Astrocyte (in vitro differentiated cells and primary cell): ENCODE measurements at regions not wholly inside any gene's neighbourhood (a gene's known extent, or its start where the extent isn't known, plus 50 kb on each side); places are given as distances from the start of the nearest gene placed in this dataset.

Experiments used
- DNase-seq: peaks from one replicate; pipeline ENCODE4 v3.0.0-alpha.2; 2010; ENCODE audit warnings: low read depth
- FAIRE-seq: peaks from 2 replicates; lab custom pipeline; 2011; peaks lifted over from hg19 to GRCh38; lab: Jason Lieb, UNC
- H2AFZ ChIP-seq: 2 replicates; pipeline ENCODE4 v1.6.0; 2012; ENCODE audit warnings: low read depth, low read length, inconsistent platforms
- H3K27ac ChIP-seq: 2 replicates; pipeline ENCODE4 v1.5.1; 2011; ENCODE audit warnings: low read depth, low read length, inconsistent platforms
- H3K27me3 ChIP-seq: 2 replicates; pipeline ENCODE4 v1.6.0; 2011; ENCODE audit warnings: low read length, inconsistent platforms; ENCODE audit not compliant: insufficient read depth
- H3K36me3 ChIP-seq: 2 replicates; pipeline ENCODE4 v1.5.1; 2011; ENCODE audit warnings: low read length, inconsistent platforms; ENCODE audit not compliant: insufficient read depth
- H3K4me1 ChIP-seq: 2 replicates; pipeline ENCODE4 v1.5.1; 2011; ENCODE audit warnings: low read length, inconsistent platforms; ENCODE audit not compliant: insufficient read depth
- H3K4me2 ChIP-seq: 2 replicates; pipeline ENCODE4 v1.6.0; 2012; ENCODE audit warnings: low read length, inconsistent platforms
- H3K4me3 ChIP-seq: 2 replicates; pipeline ENCODE4 v1.5.1; 2011; ENCODE audit warnings: low read depth, mild to moderate bottlenecking, low read length, inconsistent platforms; ENCODE audit not compliant: insufficient read depth
- H3K79me2 ChIP-seq: 2 replicates; pipeline ENCODE4 v1.6.0; 2012; ENCODE audit warnings: mild to moderate bottlenecking, low read length, inconsistent platforms; ENCODE audit not compliant: insufficient read depth
- H3K9ac ChIP-seq: 2 replicates; pipeline ENCODE4 v1.6.0; 2012; ENCODE audit warnings: mild to moderate bottlenecking, low read length, inconsistent platforms
- H3K9me3 ChIP-seq: 2 replicates; pipeline ENCODE4 v1.5.1; 2012; ENCODE audit warnings: low read depth, mild to moderate bottlenecking, low read length, inconsistent platforms; ENCODE audit not compliant: insufficient read depth
- H4K20me1 ChIP-seq: 2 replicates; pipeline ENCODE4 v1.6.0; 2012; ENCODE audit warnings: low read length, inconsistent platforms; ENCODE audit not compliant: insufficient read depth
- H3K27ac Mint-ChIP-seq: one replicate; pipeline ENCODE4 v1.8.0; 2021; ENCODE audit warnings: mild to moderate bottlenecking, mixed read lengths; ENCODE audit not compliant: unreplicated experiment
- H3K27me3 Mint-ChIP-seq: one replicate; pipeline ENCODE4 v1.8.0; 2021; ENCODE audit warnings: low read depth, mixed read lengths; ENCODE audit not compliant: unreplicated experiment
- H3K36me3 Mint-ChIP-seq: one replicate; pipeline ENCODE4 v1.8.0; 2021; ENCODE audit warnings: low read depth, mixed read lengths; ENCODE audit not compliant: unreplicated experiment
- H3K4me1 Mint-ChIP-seq: one replicate; pipeline ENCODE4 v1.8.0; 2021; ENCODE audit warnings: low read depth, mixed read lengths; ENCODE audit not compliant: unreplicated experiment
- H3K4me3 Mint-ChIP-seq: one replicate; pipeline ENCODE4 v1.8.0; 2021; ENCODE audit warnings: mild to moderate bottlenecking, moderate library complexity, mixed read lengths; ENCODE audit not compliant: unreplicated experiment
- H3K9me3 Mint-ChIP-seq: one replicate; pipeline ENCODE4 v1.8.0; 2021; ENCODE audit warnings: mild to moderate bottlenecking, mixed read lengths; ENCODE audit not compliant: unreplicated experiment
- EZH2 ChIP-seq: IDR thresholded peaks from 2 replicates; pipeline ENCODE4 v1.6.1; 2012; ENCODE audit warnings: mild to moderate bottlenecking, low read length, inconsistent platforms; ENCODE audit not compliant: insufficient read depth
- TF ChIP-seq, protein P1 (sequence below): IDR thresholded peaks from 2 replicates; pipeline ENCODE4 v1.5.1; 2011; ENCODE audit warnings: low read depth, mild to moderate bottlenecking, inconsistent platforms, low read length, moderate library complexity; ENCODE audit not compliant: insufficient read depth

DNA sequence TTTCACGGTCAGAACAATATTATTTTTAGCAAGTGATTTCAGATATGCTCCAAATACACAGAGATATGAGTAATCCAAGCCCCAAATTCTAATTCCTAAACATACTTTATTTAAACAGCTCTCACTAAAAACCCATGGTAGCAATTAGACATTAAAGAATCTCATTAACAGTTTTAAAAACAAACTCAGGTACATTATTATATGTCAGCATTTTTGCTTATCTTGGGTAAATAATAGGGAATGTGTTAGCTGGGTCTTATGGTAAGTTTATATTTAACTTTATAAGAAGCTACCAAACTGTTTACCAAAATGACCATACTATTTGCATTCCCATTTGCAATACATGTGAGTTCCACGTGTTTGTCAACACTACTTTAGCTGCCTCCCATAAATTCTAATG is 511.1 kb downstream of the HTR1A start:
- H3K27me3 ChIP-seq = no peaks in the 10 kb centered on the region
- H3K4me1 ChIP-seq = no peaks in the 10 kb centered on the region
- TF ChIP-seq, protein P1, sequence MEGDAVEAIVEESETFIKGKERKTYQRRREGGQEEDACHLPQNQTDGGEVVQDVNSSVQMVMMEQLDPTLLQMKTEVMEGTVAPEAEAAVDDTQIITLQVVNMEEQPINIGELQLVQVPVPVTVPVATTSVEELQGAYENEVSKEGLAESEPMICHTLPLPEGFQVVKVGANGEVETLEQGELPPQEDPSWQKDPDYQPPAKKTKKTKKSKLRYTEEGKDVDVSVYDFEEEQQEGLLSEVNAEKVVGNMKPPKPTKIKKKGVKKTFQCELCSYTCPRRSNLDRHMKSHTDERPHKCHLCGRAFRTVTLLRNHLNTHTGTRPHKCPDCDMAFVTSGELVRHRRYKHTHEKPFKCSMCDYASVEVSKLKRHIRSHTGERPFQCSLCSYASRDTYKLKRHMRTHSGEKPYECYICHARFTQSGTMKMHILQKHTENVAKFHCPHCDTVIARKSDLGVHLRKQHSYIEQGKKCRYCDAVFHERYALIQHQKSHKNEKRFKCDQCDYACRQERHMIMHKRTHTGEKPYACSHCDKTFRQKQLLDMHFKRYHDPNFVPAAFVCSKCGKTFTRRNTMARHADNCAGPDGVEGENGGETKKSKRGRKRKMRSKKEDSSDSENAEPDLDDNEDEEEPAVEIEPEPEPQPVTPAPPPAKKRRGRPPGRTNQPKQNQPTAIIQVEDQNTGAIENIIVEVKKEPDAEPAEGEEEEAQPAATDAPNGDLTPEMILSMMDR = no peak
- no peak for TF ChIP-seq EZH2
- no peaks in the 10 kb centered on the region for H3K36me3 ChIP-seq
- no peaks in the 10 kb centered on the region for H3K4me1 Mint-ChIP-seq
- no peak for FAIRE-seq
- H3K9me3 ChIP-seq = no peaks in the 10 kb centered on the region
- H2AFZ ChIP-seq = no peak overlapping the region
- H3K9ac ChIP-seq = no peak overlapping the region
- H3K79me2 ChIP-seq = no peaks in the 10 kb centered on the region
- no peak overlapping the region for H3K27ac ChIP-seq
- H3K27me3 Mint-ChIP-seq = no peaks in the 10 kb centered on the region
- no peaks in the 10 kb centered on the region for H3K36me3 Mint-ChIP-seq
- H4K20me1 ChIP-seq = no peaks in the 10 kb centered on the region
- no peaks in the 10 kb centered on the region for H3K9me3 Mint-ChIP-seq
- H3K4me3 ChIP-seq = no peak overlapping the region
- DNase-seq = no peak
- H3K27ac Mint-ChIP-seq = no peak overlapping the region
- H3K4me3 Mint-ChIP-seq = no peak overlapping the region
- no peak overlapping the region for H3K4me2 ChIP-seq

DNA sequence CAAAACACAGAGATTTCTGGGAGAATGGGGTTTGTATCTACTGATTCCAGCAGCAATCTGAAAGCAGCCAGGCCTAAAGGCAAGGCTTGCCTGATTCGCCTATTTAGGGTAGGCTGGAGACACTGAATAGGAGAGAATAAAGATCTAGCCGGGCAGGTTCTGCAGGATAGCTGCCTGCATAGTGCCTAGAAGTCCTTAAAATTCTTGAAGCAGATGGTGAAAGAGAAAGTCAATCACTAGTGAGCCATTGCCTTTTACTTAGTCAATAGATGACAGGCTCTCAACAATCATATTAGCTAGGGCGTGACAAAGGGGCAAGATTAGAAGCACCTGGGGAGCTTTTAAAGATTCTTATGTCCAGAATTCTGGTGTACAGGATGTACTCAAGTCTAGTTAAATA is 522.7 kb downstream of the HTR1A start:
- Mint-ChIP-seq H3K27ac (no peak overlapping the region), H3K4me3 (no peak overlapping the region), H3K4me1 (no peaks in the 10 kb centered on the region), H3K36me3 (no peaks in the 10 kb centered on the region), H3K9me3 (no peaks in the 10 kb centered on the region), H3K27me3 (no peaks in the 10 kb centered on the region)
- DNase-seq (no peak), FAIRE-seq (no peak)
- H3K79me2 ChIP-seq = no peaks in the 10 kb centered on the region
- peaks cover 3% of the 10 kb centered on the region for H3K9me3 ChIP-seq
- no peak overlapping the region for H3K27ac ChIP-seq
- no peak overlapping the region for H3K4me3 ChIP-seq
- no peaks in the 10 kb centered on the region for H4K20me1 ChIP-seq
- no peak overlapping the region for H3K4me2 ChIP-seq
- no peaks in the 10 kb centered on the region for H3K4me1 ChIP-seq
- H3K36me3 ChIP-seq = no peaks in the 10 kb centered on the region
- H2AFZ ChIP-seq = no peak overlapping the region
- no peak overlapping the region for H3K9ac ChIP-seq
- no peak for TF ChIP-seq EZH2
- H3K27me3 ChIP-seq = no peaks in the 10 kb centered on the region

DNA sequence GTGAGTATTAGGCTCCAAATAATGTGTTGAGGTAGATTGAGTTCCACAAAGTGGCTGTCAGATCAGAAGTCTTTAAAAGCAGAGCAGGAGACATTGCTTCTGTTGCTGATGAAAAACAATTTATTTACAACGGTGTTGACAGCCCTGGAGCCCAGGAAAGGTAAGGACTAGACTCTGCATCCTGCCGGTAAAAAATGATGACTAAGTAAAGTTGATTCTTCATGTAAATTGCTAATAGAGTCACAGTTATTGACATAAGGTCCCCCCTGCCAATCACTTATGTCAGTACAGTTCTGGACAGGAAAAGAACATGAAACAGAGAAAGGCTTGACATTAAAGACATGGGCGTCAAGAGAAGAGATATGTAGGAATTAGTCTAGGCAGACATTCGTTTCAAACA is 552.5 kb downstream of the HTR1A start:
- TF ChIP-seq EZH2 = no peak
- TF ChIP-seq, protein P1 = no peak
- no peak overlapping the region for H3K4me3 Mint-ChIP-seq
- H3K27me3 ChIP-seq = no peaks in the 10 kb centered on the region
- H2AFZ ChIP-seq = no peak overlapping the region
- no peak overlapping the region for H3K4me3 ChIP-seq
- no peaks in the 10 kb centered on the region for H3K27me3 Mint-ChIP-seq
- no peaks in the 10 kb centered on the region for H3K36me3 ChIP-seq
- no peak overlapping the region for H3K9ac ChIP-seq
- H3K36me3 Mint-ChIP-seq = no peaks in the 10 kb centered on the region
- no peaks in the 10 kb centered on the region for H3K9me3 Mint-ChIP-seq
- FAIRE-seq = no peak
- no peak overlapping the region for H3K4me2 ChIP-seq
- no peak overlapping the region for H3K27ac ChIP-seq
- H4K20me1 ChIP-seq = no peaks in the 10 kb centered on the region
- H3K4me1 ChIP-seq = no peaks in the 10 kb centered on the region
- no peak overlapping the region for H3K27ac Mint-ChIP-seq
- no peaks in the 10 kb centered on the region for H3K4me1 Mint-ChIP-seq
- DNase-seq = no peak
- H3K9me3 ChIP-seq = no peaks in the 10 kb centered on the region
- H3K79me2 ChIP-seq = no peaks in the 10 kb centered on the region
